ENCODE measurements at regions not wholly inside any gene's neighbourhood (a gene's known extent, or its start where the extent isn't known, plus 50 kb on each side); places are given as distances from the start of the nearest gene placed in this dataset.

GRCh38 chrX:122777766-122778165 lies 406.3 kb upstream of the GRIA3 start:
- no peak for TF ChIP-seq POLR2A (IDR thresholded peaks at IDR 0.05)
- no peak for TF ChIP-seq CTCF (IDR thresholded peaks at IDR 0.05)
- no peak for TF ChIP-seq POLR2AphosphoS5 (IDR thresholded peaks at IDR 0.05)
- no peaks in the 10 kb centered on the region for H3K9me3 ChIP-seq
- no peak for DNase-seq (ENCODE audit: low spot score)

GRCh38 chrX:122783918-122784317 lies 400.2 kb upstream of the GRIA3 start:
- DNase-seq (ENCODE audit: low spot score) = no peak
- 86% methylated on average over 2 of the region's 2 CpGs for WGBS
- Histone ChIP-seq H3K4me1 (replicated peaks) (no peaks in the 10 kb centered on the region), H3K36me3 (no peaks in the 10 kb centered on the region), H3K9me3 (no peaks in the 10 kb centered on the region), H3K27ac (no peak overlapping the region), H3K27me3 (replicated peaks; ENCODE audit: insufficient read depth) (no peaks in the 10 kb centered on the region), H3K4me3 (no peak overlapping the region)
- TF ChIP-seq CTCF (IDR thresholded peaks at IDR 0.05) = no peak
- no peak for TF ChIP-seq POLR2A (IDR thresholded peaks at IDR 0.05)
- no peak for TF ChIP-seq POLR2AphosphoS5 (IDR thresholded peaks at IDR 0.05)
- intact Hi-C loops (cut with DNase I) = no loop called here

More at GRCh38 chrX:122777766-122778165, 406.3 kb upstream of the GRIA3 start:
- H3K27me3 ChIP-seq (replicated peaks; ENCODE audit: insufficient read depth) = no peaks in the 10 kb centered on the region
- H3K27ac ChIP-seq = no peak overlapping the region
- no peak overlapping the region for H3K4me3 ChIP-seq
- intact Hi-C loops (cut with DNase I) = no loop called here
- no peaks in the 10 kb centered on the region for H3K36me3 ChIP-seq
- 80% methylated on average over 3 of the region's 3 CpGs for WGBS
- H3K4me1 ChIP-seq (replicated peaks) = no peaks in the 10 kb centered on the region

- Histone ChIP-seq H3K27me3 (replicated peaks; ENCODE audit: insufficient read depth) (no peaks in the 10 kb centered on the region), H3K36me3 (no peaks in the 10 kb centered on the region), H3K4me1 (replicated peaks) (no peaks in the 10 kb centered on the region), H3K9me3 (no peaks in the 10 kb centered on the region), H3K27ac (no peak overlapping the region), H3K4me3 (no peak overlapping the region)
- intact Hi-C loops (cut with DNase I) = no loop called here
- TF ChIP-seq POLR2A (IDR thresholded peaks at IDR 0.05) (no peak), CTCF (IDR thresholded peaks at IDR 0.05) (no peak), POLR2AphosphoS5 (IDR thresholded peaks at IDR 0.05) (no peak)
- no peak for DNase-seq (ENCODE audit: low spot score)
- WGBS = 60% methylated on average over 3 of the region's 3 CpGs
These were observed 396.8 kb upstream of the GRIA3 start for GRCh38 chrX:122787231-122787630.

GRCh38 chrX:122788216-122788615 lies 395.9 kb upstream of the GRIA3 start:
- 56% methylated on average over 2 of the region's 2 CpGs for WGBS
- intact Hi-C loops (cut with DNase I) = no loop called here
- no peak overlapping the region for H3K4me3 ChIP-seq
- no peak for DNase-seq (ENCODE audit: low spot score)
- H3K27me3 ChIP-seq (replicated peaks; ENCODE audit: insufficient read depth) = no peaks in the 10 kb centered on the region
- H3K27ac ChIP-seq = no peak overlapping the region
- TF ChIP-seq POLR2AphosphoS5 (IDR thresholded peaks at IDR 0.05) (no peak), POLR2A (IDR thresholded peaks at IDR 0.05) (no peak), CTCF (IDR thresholded peaks at IDR 0.05) (no peak)
- no peaks in the 10 kb centered on the region for H3K9me3 ChIP-seq
- H3K4me1 ChIP-seq (replicated peaks) = no peaks in the 10 kb centered on the region
- H3K36me3 ChIP-seq = no peaks in the 10 kb centered on the region

GRCh38 chrX:122790376-122791095 lies 393.5 kb upstream of the GRIA3 start:
- no peaks in the 10 kb centered on the region for H3K4me1 ChIP-seq (replicated peaks)
- no peaks in the 10 kb centered on the region for H3K9me3 ChIP-seq
- H3K4me3 ChIP-seq = no peak overlapping the region
- H3K36me3 ChIP-seq = no peaks in the 10 kb centered on the region
- DNase-seq (ENCODE audit: low spot score) = no peak
- intact Hi-C loops (cut with DNase I) = no loop called here
- no peak overlapping the region for H3K27ac ChIP-seq
- TF ChIP-seq CTCF (IDR thresholded peaks at IDR 0.05) = no peak
- no peak for TF ChIP-seq POLR2AphosphoS5 (IDR thresholded peaks at IDR 0.05)
- no peak for TF ChIP-seq POLR2A (IDR thresholded peaks at IDR 0.05)
- no peaks in the 10 kb centered on the region for H3K27me3 ChIP-seq (replicated peaks; ENCODE audit: insufficient read depth)
- WGBS = 63% methylated on average over 3 of the region's 3 CpGs

Measured in prostate gland (tissue), 2 donors.